OCI-LY3 (cell line): ENCODE measurements at regions not wholly inside any gene's neighbourhood (a gene's known extent, or its start where the extent isn't known, plus 50 kb on each side); places are given as distances from the start of the nearest gene placed in this dataset.

Experiments used
- EZH2phosphoT487 ChIP-seq: fragments of 200-600 bp; shearing (Covaris generic); IDR thresholded peaks from 2 replicates; pipeline ENCODE4 v1.6.1; 2018; ENCODE audit warnings: antibody characterized with exemption, mixed run types, low read depth
- TF ChIP-seq, protein P1 (sequence below): fragments of 200-600, 300-600 bp; sonication (generic); IDR thresholded peaks from 2 replicates; pipeline ENCODE4 v1.5.1; 2014; ENCODE audit warnings: antibody characterized with exemption, low read length, low read depth

DNA sequence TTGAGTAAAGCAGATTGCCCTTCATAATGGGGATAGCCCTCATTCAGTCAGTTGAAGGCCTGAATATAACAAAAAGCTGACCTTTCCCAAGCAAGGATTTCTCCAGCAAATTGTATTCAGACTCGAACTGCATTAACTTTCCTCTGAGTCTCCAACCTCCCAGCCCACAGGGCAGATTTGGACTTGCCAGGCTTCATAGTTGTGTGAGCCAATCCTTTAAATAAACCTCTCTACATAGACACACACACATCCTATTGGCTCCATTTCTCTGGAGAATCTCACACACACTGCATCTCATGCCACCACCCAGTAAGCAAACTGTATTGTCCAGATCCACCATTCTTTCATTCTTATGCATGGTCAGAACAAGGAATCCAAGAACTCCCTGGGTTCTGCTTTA, 225.1 kb downstream of the MPDZ start:
- TF ChIP-seq, protein P1, sequence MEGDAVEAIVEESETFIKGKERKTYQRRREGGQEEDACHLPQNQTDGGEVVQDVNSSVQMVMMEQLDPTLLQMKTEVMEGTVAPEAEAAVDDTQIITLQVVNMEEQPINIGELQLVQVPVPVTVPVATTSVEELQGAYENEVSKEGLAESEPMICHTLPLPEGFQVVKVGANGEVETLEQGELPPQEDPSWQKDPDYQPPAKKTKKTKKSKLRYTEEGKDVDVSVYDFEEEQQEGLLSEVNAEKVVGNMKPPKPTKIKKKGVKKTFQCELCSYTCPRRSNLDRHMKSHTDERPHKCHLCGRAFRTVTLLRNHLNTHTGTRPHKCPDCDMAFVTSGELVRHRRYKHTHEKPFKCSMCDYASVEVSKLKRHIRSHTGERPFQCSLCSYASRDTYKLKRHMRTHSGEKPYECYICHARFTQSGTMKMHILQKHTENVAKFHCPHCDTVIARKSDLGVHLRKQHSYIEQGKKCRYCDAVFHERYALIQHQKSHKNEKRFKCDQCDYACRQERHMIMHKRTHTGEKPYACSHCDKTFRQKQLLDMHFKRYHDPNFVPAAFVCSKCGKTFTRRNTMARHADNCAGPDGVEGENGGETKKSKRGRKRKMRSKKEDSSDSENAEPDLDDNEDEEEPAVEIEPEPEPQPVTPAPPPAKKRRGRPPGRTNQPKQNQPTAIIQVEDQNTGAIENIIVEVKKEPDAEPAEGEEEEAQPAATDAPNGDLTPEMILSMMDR = no peak
- no peak for TF ChIP-seq EZH2phosphoT487
